ENCODE measurements at regions not wholly inside any gene's neighbourhood (a gene's known extent, or its start where the extent isn't known, plus 50 kb on each side); places are given as distances from the start of the nearest gene placed in this dataset.

- H3K36me3 ChIP-seq = no peaks in the 10 kb centered on the region
- peak; percentile 75 for DNase-seq (ENCODE audit: low spot score)
- no peak overlapping the region for H3K27ac ChIP-seq
- TF ChIP-seq, protein P1, sequence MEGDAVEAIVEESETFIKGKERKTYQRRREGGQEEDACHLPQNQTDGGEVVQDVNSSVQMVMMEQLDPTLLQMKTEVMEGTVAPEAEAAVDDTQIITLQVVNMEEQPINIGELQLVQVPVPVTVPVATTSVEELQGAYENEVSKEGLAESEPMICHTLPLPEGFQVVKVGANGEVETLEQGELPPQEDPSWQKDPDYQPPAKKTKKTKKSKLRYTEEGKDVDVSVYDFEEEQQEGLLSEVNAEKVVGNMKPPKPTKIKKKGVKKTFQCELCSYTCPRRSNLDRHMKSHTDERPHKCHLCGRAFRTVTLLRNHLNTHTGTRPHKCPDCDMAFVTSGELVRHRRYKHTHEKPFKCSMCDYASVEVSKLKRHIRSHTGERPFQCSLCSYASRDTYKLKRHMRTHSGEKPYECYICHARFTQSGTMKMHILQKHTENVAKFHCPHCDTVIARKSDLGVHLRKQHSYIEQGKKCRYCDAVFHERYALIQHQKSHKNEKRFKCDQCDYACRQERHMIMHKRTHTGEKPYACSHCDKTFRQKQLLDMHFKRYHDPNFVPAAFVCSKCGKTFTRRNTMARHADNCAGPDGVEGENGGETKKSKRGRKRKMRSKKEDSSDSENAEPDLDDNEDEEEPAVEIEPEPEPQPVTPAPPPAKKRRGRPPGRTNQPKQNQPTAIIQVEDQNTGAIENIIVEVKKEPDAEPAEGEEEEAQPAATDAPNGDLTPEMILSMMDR (IDR thresholded peaks at IDR 0.05) = no peak
- no peaks in the 10 kb centered on the region for H3K9me3 ChIP-seq
- H3K27me3 ChIP-seq = no peaks in the 10 kb centered on the region
- no peak overlapping the region for H3K4me3 ChIP-seq
- H3K4me1 ChIP-seq = peaks cover 0 to 16% of the 10 kb centered on the region in 2 donors
These were observed 121.5 kb upstream of the LIPC start for GRCh38 chr15:58309963-58310928.

DNA sequence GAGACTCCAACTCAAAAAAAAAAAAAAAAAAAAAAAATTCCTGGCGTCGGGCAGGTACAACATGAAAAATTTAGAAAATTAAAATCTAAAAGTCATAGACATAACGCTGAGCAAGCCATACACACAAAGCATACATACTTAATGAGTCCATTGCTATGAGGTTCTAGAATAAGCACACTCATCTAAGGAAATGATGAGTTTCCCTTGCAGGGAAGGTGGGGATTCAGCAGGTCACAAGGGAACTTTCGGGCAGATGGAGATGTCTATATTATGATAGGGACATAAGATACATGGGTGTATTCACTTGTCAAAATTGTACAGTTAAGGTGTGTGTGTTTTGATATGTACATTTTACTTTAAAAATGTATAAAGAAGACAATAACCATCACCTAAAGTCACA is 120.2 kb upstream of the LIPC start:
- TF ChIP-seq, protein P1 (IDR thresholded peaks at IDR 0.05) = no peak
- no peaks in the 10 kb centered on the region for H3K27me3 ChIP-seq
- DNase-seq (ENCODE audit: low spot score) = no peak

GRCh38 chr15:58312031-58312430 is 119.8 kb upstream of the LIPC start:
- H3K27me3 ChIP-seq = no peaks in the 10 kb centered on the region
- H3K36me3 ChIP-seq = no peaks in the 10 kb centered on the region
- TF ChIP-seq, protein P1 (IDR thresholded peaks at IDR 0.05) = no peak
- H3K27ac ChIP-seq = no peak overlapping the region
- peaks cover 0 to 16% of the 10 kb centered on the region in 2 donors for H3K4me1 ChIP-seq
- DNase-seq (ENCODE audit: low spot score) = no peak
- no peaks in the 10 kb centered on the region for H3K9me3 ChIP-seq
- H3K4me3 ChIP-seq = no peak overlapping the region

More for the DNA sequence above, 120.2 kb upstream of the LIPC start:
- no peaks in the 10 kb centered on the region for H3K9me3 ChIP-seq
- H3K4me3 ChIP-seq = no peak overlapping the region
- H3K4me1 ChIP-seq = peaks cover 0 to 16% of the 10 kb centered on the region in 2 donors
- H3K27ac ChIP-seq = no peak overlapping the region
- H3K36me3 ChIP-seq = no peaks in the 10 kb centered on the region

- Histone ChIP-seq H3K27me3 (no peaks in the 10 kb centered on the region), H3K36me3 (no peaks in the 10 kb centered on the region), H3K4me3 (no peak overlapping the region), H3K27ac (no peak overlapping the region), H3K9me3 (no peaks in the 10 kb centered on the region), H3K4me1 (peaks cover 0 to 11% of the 10 kb centered on the region in 2 donors)
- TF ChIP-seq, protein P1 (IDR thresholded peaks at IDR 0.05) = no peak
- no peak for DNase-seq (ENCODE audit: low spot score)
These were observed 118.5 kb upstream of the LIPC start for GRCh38 chr15:58313304-58313703.

DNA sequence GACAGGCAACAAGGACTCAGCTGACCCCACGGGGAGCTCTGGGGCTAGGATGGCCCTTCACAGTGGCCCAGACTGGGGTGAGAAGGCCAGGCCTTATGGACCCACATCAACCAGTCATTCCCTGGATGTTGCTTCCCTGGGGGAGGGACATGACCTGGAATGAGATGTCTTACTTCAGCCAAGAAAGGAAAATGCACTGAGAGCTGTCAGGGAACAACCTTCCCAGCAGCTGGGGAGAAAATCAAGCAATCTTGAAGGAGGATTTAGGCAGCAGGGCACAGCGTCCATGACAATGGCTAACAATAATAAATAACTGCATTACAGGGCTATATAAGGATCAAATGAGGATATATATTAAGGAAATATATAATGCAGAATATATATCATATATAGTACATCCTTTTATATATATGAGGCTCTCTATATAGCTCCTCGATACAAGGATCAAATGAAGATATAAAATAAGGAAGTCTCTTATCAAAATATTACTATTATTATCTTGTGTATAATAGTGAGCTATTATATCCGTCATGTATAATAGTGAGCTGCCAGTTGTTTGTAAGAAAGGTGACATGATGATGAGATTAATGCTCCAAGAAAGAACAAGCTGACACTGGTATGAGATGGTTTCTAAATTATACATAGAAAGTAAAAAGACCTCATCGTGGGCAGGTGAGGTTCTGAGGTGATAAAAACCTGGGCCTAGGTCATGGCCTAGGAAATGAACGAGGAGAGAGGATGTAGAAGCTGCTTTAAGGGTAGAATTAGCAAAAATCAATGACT is 117.8 kb upstream of the LIPC start:
- Histone ChIP-seq H3K27ac (no peak overlapping the region), H3K4me1 (peaks cover 0 to 11% of the 10 kb centered on the region in 2 donors), H3K9me3 (no peaks in the 10 kb centered on the region), H3K27me3 (no peaks in the 10 kb centered on the region), H3K36me3 (no peaks in the 10 kb centered on the region), H3K4me3 (no peak overlapping the region)
- no peak for DNase-seq (ENCODE audit: low spot score)
- TF ChIP-seq, protein P1 (IDR thresholded peaks at IDR 0.05) = no peak
